Left ventricle myocardium superior (tissue), 1 donor: ENCODE measurements at regions not wholly inside any gene's neighbourhood (a gene's known extent, or its start where the extent isn't known, plus 50 kb on each side); places are given as distances from the start of the nearest gene placed in this dataset.
"Not testable (repeated sequence)": the region's sequence is repeated elsewhere in the genome, so short reads cannot be mapped to it uniquely, and the experiment has no call there.

Experiments
- ATAC-seq: fragments of 200-7000 bp; cut with Tn5 transposase; one replicate; pipeline ENCODE4 v1.9.1; 2020; ENCODE audit warnings: mild to moderate bottlenecking, moderate library complexity
- DNase-seq: peaks from one replicate; pipeline ENCODE4 v3.0.0-alpha.2; 2020
- intact Hi-C: fragments of 100-400 bp; cut with micrococcal nuclease; formaldehyde crosslinking; loops from one replicate; pipeline ENCODE4 v1.11.0; 2022
- donor health status: DM: no; HTN: yes; CAD: no; lungs with severe emphysema.

GRCh38 chr2:117308861-117309770 is 505.4 kb upstream of the DDX18 start:
- ATAC-seq (no peak), DNase-seq (no peak)
- intact Hi-C loops: no loop called here

GRCh38 chr2:117321816-117322215 is 492.7 kb upstream of the DDX18 start:
- DNase-seq (no peak), ATAC-seq (no peak)
- intact Hi-C loops: no loop called here

DNA sequence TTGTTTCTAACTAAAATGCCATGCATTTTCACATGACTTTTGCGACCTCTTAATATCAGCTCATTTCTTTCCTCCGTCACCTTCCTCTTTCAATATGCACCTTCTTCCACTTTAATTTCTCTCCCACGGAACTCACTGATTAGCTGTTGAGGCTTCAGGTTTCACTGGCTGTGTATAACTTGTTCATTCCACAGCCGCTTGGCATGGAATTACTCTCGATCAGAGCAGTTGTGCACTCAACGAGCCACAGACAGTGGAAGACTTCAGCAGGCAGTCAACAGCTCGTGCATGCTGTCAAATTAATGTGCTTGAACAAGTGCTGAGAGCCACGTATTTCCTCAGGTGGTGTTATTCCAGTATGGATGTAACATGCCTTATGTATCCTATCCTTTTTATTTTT is 491.2 kb upstream of the DDX18 start:
- intact Hi-C loops: no loop called here
- no peak for ATAC-seq
- no peak for DNase-seq

GRCh38 chr2:117330641-117331040 is 483.9 kb upstream of the DDX18 start:
- intact Hi-C loops: no loop called here
- DNase-seq (no peak), ATAC-seq (no peak)

- intact Hi-C loops: no loop called here
- DNase-seq: no peak
- ATAC-seq: no peak
Measured at GRCh38 chr2:117335967-117336366, 478.5 kb upstream of the DDX18 start.

DNA sequence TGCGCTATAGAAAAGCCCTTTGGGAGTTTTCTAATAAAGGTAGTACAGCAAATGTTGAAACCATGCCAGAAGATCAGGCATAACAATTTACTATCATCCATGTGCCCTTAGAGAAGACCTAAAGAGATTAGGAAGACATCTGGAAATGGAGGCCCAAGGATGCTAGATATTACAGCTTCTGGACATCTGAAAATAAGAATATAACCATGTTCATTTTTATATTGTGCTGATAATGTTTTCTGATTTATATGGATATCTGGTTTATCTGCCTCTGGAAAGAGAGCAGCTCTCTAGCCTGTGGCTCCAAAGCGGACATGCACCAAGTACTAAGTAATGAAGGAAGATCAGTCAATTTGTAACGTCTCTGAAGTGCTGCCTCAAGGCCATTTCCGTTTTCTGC is 478.0 kb upstream of the DDX18 start:
- intact Hi-C loops: no loop called here
- ATAC-seq (no peak), DNase-seq (no peak)

- intact Hi-C loops, ATAC-seq, DNase-seq: not testable (repeated sequence)
Measured at GRCh38 chr2:117337981-117338380, 476.5 kb upstream of the DDX18 start.

DNA sequence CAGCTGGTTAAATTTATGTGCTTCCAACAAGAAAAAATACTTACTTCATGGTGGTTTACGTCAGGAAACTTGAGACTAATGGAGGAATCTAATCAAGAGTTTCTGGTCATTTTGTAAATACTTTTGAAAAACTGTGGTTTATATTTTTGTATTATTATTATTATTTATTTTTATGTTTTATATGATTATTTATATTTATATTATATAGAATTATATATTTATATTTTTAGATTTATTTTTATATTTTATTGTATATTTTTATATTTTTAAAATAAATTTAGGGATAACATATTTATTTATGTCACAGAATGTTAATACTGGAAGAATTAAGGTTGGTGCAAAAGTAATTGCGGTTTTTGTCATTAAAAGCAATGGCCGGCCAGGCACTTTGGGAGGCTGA is 474.5 kb upstream of the DDX18 start:
- DNase-seq: no peak
- ATAC-seq: no peak
- intact Hi-C loops: no loop called here

DNA sequence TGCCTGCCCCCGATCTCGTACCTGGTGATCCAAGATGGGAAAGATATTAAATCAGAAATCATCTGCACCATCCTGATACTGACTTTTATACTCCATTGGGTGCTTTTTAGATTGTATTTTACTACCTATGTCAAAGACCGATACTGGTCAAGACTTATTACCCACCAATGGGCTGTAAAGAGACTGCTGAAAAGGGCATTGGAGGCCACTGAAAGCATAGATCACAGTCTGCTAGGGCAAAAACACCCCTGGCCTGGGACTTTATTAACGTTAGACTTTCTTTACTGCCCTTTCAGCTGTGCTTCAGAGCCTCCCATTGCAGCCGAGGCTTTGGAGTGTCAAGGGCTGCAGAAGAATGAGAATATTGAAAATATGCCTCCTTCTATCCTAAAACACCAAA is 472.8 kb upstream of the DDX18 start:
- no peak for DNase-seq
- intact Hi-C loops: no loop called here
- ATAC-seq: no peak

GRCh38 chr2:117342415-117342814 is 472.1 kb upstream of the DDX18 start:
- no peak for ATAC-seq
- DNase-seq: no peak
- intact Hi-C loops: no loop called here

- ATAC-seq (no peak), DNase-seq (no peak)
- intact Hi-C loops: no loop called here
Measured at GRCh38 chr2:117349687-117350086, 464.8 kb upstream of the DDX18 start.

- DNase-seq: no peak
- no peak for ATAC-seq
- intact Hi-C loops: no loop called here
Measured at GRCh38 chr2:117351396-117351795, 463.1 kb upstream of the DDX18 start.

DNA sequence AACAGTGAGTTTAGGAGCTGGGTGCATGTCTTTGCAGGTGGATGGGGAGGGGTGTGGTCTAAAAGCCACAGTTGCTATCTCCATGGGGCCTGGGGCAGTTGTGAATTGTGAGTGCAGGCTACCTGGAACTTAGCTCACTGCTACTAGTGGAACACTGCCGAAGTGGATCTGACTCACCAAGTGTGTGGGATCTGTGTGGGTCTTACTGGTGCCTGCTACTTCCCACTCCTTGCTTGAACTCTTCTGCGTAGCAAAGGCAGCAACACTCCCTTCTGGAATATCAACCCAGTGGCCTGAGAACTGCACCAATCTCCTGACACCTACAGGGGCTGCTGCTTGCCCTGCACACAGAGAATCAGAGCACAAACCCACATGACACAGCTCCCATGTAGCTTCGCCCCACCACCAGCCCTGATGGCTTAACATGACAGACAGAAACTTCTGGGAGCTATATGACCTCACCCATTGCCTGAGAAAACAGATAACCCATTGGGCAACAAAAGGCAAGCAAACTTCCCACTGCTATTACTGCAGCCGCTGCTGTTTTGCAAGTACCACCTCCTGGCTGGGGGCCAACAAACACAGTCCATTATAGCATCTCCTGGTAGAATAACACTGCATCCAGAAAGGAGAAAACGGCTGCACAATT is 455.1 kb upstream of the DDX18 start:
- ATAC-seq (no peak), DNase-seq (no peak)
- intact Hi-C loops: no loop called here

GRCh38 chr2:117360586-117360985 is 453.9 kb upstream of the DDX18 start:
- DNase-seq (no peak), ATAC-seq (no peak)
- intact Hi-C loops: no loop called here

- DNase-seq (no peak), ATAC-seq (no peak)
- intact Hi-C loops: no loop called here
Measured at GRCh38 chr2:117378653-117379052, 435.8 kb upstream of the DDX18 start.

GRCh38 chr2:117379928-117380327 is 434.6 kb upstream of the DDX18 start:
- ATAC-seq (no peak), DNase-seq (no peak)
- intact Hi-C loops: no loop called here

DNA sequence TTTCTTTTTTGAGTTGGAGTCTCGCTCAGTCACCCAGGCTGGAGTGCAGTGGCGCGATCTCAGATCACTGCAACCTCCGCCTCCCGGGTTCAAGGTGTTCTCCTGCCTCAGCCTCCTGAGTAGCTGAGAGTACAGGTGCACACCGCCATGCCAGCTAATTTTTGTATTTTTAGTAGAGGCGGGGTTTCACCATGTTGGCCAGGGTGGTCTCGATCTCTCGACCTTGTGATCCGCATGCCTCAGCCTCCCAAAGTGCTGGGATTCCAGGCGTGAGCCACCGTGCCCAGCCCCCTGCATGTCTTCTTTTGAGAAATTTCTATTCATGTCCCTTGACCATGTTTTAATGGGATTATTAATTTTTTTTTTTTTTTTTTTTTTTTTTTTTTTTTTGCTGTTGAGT is 430.5 kb upstream of the DDX18 start:
- intact Hi-C loops, ATAC-seq, DNase-seq: not testable (repeated sequence)

DNA sequence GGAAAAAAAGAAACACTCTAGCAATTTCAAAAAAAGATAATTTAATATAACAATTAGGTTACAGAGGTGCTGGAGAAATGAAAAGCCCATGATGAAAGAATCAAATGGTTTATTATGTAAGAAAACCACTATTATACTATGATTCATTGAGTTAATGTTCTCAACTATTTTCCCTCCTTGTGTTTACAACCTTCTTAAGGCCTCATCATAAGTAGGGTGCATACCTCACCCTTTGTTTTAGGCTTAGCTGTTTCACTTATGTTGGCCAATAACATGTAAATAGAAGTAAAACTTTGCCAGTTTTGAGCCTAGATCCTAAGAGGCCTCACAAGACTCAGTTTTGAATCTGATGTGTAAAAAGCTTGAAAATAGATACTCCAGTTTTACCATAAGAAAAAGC is 418.3 kb upstream of the DDX18 start:
- ATAC-seq (no peak), DNase-seq (no peak)
- intact Hi-C loops: no loop called here

GRCh38 chr2:117401582-117401981 is 412.9 kb upstream of the DDX18 start:
- ATAC-seq (no peak), DNase-seq (no peak)
- intact Hi-C loops: no loop called here

- ATAC-seq: no peak
- intact Hi-C loops: no loop called here
- no peak for DNase-seq
Measured at GRCh38 chr2:117406443-117406842, 408.0 kb upstream of the DDX18 start.

- DNase-seq: no peak
- intact Hi-C loops: no loop called here
- no peak for ATAC-seq
Measured at GRCh38 chr2:117407746-117408145, 406.7 kb upstream of the DDX18 start.
